ENCODE measurements at regions not wholly inside any gene's neighbourhood (a gene's known extent, or its start where the extent isn't known, plus 50 kb on each side); places are given as distances from the start of the nearest gene placed in this dataset.

DNA sequence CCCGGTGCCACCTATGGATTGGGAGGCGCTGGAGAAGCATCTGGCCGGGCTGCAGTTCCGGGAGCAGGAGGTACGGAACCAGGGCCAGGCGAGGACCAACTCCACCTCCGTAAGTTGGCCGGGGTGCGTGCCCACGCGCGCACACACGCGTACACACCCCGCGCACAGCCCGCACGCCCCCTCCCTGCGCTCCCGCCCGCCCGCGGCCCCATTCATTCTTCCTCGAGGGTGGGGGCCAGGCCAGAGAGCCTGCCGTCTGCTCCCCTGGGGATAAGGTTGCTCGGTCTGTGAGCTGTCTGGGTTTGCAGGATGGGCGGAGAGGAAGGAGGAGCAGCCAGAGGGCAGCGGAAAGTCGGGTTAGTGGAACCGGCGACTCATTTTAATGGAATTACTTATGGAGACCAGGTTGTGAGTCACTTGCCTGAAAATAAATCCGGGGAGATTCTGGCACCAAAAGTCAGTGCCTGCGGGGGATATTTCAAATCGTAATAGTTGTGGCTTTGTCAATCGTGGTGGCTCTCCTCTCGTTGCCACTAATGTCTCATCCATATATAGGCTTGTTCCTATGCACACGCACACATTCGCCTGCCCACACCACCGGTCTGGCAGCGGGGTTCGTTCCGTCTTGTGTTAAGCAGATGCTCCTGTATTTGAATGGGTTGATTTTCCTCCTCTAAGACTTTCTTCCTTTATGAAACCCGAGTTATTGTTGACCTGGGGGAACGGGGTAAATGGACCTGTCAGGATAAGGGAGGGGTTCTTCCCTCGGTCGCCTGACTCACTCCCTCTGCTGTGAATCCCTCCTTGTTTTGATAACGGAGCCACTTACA is 223.4 kb upstream of the IL12A start (continued):
- TF ChIP-seq RCOR1 (IDR thresholded peaks at IDR 0.05; ENCODE audit: borderline replicate concordance in 1 of 2, low read depth in 2 of 2, low read length in 2 of 2) (no peak), ZNF696 (CRISPR knock-in tag; conservative IDR thresholded peaks at IDR 0.05) (no peak), MTA2 (IDR thresholded peaks at IDR 0.05; ENCODE audit: low read depth) (no peak), ZNF212 (CRISPR knock-in tag; IDR thresholded peaks at IDR 0.05) (no peak)
- TF ChIP-seq, protein P1, sequence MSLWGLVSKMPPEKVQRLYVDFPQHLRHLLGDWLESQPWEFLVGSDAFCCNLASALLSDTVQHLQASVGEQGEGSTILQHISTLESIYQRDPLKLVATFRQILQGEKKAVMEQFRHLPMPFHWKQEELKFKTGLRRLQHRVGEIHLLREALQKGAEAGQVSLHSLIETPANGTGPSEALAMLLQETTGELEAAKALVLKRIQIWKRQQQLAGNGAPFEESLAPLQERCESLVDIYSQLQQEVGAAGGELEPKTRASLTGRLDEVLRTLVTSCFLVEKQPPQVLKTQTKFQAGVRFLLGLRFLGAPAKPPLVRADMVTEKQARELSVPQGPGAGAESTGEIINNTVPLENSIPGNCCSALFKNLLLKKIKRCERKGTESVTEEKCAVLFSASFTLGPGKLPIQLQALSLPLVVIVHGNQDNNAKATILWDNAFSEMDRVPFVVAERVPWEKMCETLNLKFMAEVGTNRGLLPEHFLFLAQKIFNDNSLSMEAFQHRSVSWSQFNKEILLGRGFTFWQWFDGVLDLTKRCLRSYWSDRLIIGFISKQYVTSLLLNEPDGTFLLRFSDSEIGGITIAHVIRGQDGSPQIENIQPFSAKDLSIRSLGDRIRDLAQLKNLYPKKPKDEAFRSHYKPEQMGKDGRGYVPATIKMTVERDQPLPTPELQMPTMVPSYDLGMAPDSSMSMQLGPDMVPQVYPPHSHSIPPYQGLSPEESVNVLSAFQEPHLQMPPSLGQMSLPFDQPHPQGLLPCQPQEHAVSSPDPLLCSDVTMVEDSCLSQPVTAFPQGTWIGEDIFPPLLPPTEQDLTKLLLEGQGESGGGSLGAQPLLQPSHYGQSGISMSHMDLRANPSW (CRISPR knock-in tag; IDR thresholded peaks at IDR 0.05), result no peak
- TF ChIP-seq, protein P2, sequence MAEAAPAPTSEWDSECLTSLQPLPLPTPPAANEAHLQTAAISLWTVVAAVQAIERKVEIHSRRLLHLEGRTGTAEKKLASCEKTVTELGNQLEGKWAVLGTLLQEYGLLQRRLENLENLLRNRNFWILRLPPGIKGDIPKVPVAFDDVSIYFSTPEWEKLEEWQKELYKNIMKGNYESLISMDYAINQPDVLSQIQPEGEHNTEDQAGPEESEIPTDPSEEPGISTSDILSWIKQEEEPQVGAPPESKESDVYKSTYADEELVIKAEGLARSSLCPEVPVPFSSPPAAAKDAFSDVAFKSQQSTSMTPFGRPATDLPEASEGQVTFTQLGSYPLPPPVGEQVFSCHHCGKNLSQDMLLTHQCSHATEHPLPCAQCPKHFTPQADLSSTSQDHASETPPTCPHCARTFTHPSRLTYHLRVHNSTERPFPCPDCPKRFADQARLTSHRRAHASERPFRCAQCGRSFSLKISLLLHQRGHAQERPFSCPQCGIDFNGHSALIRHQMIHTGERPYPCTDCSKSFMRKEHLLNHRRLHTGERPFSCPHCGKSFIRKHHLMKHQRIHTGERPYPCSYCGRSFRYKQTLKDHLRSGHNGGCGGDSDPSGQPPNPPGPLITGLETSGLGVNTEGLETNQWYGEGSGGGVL (CRISPR knock-in tag; IDR thresholded peaks at IDR 0.05), result no peak
- TF ChIP-seq, protein P3, sequence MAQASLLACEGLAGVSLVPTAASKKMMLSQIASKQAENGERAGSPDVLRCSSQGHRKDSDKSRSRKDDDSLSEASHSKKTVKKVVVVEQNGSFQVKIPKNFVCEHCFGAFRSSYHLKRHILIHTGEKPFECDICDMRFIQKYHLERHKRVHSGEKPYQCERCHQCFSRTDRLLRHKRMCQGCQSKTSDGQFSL (CRISPR knock-in tag; IDR thresholded peaks at IDR 0.05), result no peak
- TF ChIP-seq, protein P3 (tag; IDR thresholded peaks at IDR 0.05), result no peak
